OCI-LY3 (cell line): ENCODE measurements at regions not wholly inside any gene's neighbourhood (a gene's known extent, or its start where the extent isn't known, plus 50 kb on each side); places are given as distances from the start of the nearest gene placed in this dataset.

Source experiments
- CTCF ChIP-seq: fragments of 200-600, 300-600 bp; sonication (generic); IDR thresholded peaks from 2 replicates; pipeline ENCODE4 v1.5.1; 2014; ENCODE audit warnings: antibody characterized with exemption, low read length, low read depth
- EZH2phosphoT487 ChIP-seq: fragments of 200-600 bp; shearing (Covaris generic); IDR thresholded peaks from 2 replicates; pipeline ENCODE4 v1.6.1; 2018; ENCODE audit warnings: antibody characterized with exemption, mixed run types, low read depth

GRCh38 chr2:47230418-47230817 lies 54.1 kb upstream of the CALM2 start:
- TF ChIP-seq CTCF: no peak
- TF ChIP-seq EZH2phosphoT487: no peak
